GM19239 (cell line): ENCODE measurements at regions not wholly inside any gene's neighbourhood (a gene's known extent, or its start where the extent isn't known, plus 50 kb on each side); places are given as distances from the start of the nearest gene placed in this dataset.
"Not testable (repeated sequence)": the region's sequence is repeated elsewhere in the genome, so short reads cannot be mapped to it uniquely, and the experiment has no call there.

Experiments used
- DNase-seq: peaks from one replicate; pipeline ENCODE4 v3.0.0; 2011; ENCODE audit warnings: low spot score; ENCODE audit not compliant: insufficient read length
- FAIRE-seq: peaks from 2 replicates; lab custom pipeline; 2011; peaks lifted over from hg19 to GRCh38; lab: Jason Lieb, UNC

GRCh38 chr2:241980193-241980592 is 110.7 kb downstream of the RTP5 start:
- no peak for FAIRE-seq
- no peak for DNase-seq

- DNase-seq (no peak), FAIRE-seq (no peak)
These were observed 111.7 kb downstream of the RTP5 start for GRCh38 chr2:241981076-241981700.

GRCh38 chr2:241982706-241983570 is 113.4 kb downstream of the RTP5 start:
- no peak for DNase-seq
- no peak for FAIRE-seq

DNA sequence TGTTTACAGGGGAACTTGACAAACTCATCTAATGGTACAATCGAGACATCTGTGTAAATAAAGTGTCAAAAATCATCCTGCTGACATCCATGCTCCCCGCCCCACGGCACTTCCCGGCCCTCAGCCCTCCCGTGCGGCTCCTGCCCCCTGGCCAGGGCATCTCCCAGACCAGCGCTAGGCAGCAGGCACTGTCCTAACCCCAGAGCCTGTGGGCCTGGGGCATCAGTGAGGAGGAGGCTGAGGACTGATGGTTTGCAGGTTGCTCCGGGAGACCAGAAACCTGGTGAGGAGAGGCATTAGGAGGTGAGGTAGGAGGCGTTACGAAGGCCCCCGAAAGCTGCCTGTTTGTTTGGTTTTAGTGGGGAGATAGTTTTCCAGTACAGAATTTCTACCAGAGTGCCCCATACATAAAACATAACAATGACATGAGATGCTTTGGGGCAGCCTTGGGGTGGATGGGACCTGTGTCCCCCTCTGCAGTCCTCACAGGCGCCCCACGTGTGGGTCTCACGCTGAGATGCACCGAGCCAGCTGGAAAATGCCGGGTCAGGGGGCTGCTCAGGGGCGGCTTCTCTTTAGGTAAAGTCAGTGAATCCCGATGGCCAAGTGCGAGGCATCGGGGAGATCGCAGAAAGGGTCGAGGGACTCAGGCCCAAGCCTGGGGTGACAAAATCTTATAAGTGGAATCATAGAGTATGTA is 114.2 kb downstream of the RTP5 start:
- no peak for FAIRE-seq
- no peak for DNase-seq

- no peak for FAIRE-seq
- no peak for DNase-seq
These were observed 114.7 kb downstream of the RTP5 start for GRCh38 chr2:241984271-241984655.

GRCh38 chr2:241984658-241985057 is 115.1 kb downstream of the RTP5 start:
- DNase-seq (no peak), FAIRE-seq (no peak)

- DNase-seq, FAIRE-seq: not testable (repeated sequence)
These were observed 115.8 kb downstream of the RTP5 start for GRCh38 chr2:241985161-241985985.

DNA sequence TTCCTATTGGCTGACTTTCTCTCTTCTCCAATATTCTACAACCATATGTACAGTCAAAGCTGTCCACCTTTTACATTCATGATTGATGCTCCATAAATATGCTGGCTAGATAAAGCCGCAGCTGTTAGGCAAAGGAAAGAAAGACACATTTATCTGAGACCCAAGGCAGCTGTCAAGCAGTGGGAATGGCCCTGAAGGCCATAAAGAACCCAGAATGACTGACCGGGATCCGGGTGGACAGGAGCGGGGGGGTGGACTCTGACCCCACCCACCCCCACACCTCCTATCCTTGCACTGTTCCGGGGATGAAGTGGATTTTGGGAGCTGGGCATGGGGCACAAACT is 116.4 kb downstream of the RTP5 start:
- FAIRE-seq = no peak
- no peak for DNase-seq

GRCh38 chr2:241986836-241987641 is 117.5 kb downstream of the RTP5 start:
- no peak for FAIRE-seq
- DNase-seq = no peak

DNA sequence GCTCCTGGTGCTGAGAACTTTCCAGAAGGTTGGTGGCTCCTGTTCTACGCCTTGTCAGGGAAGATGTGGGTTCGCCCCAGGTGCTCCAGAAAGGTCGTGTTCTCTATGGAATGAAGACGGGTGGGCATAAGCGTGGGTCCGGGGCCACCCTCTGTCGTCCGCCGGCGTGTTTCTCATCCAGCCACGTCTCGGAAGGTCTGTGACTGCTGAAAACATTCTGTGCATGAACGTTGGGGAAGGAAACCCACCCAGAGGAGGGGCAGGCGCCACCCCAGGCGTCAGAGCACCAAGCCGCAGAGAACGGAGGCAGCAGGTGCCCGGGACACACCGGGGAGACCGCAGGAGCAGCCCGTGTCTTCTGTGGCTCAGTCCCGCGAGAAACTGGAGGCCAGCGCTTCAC is 118.2 kb downstream of the RTP5 start:
- DNase-seq (no peak), FAIRE-seq (no peak)

GRCh38 chr2:241988146-241988545 is 118.6 kb downstream of the RTP5 start:
- FAIRE-seq = no peak
- no peak for DNase-seq

DNA sequence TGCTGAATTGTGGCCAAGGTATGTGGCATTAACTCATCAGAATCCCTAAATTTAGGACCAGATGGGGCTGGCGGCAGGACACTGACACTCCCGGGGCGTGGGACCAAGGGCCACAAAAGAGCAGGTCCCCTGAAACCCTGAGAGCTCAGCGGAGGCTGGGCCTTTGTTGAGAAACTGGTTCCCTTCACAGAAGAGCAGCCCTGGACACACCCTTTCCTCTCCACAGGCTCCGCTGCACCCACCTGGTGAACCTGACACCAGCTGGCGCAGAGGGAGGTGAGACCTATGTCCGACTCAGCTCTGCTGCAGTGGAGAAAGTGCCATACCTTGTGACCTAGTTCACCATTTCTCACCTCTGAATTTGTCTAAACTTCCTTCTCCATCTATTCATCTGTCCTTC is 119.5 kb downstream of the RTP5 start:
- no peak for FAIRE-seq
- DNase-seq = no peak

DNA sequence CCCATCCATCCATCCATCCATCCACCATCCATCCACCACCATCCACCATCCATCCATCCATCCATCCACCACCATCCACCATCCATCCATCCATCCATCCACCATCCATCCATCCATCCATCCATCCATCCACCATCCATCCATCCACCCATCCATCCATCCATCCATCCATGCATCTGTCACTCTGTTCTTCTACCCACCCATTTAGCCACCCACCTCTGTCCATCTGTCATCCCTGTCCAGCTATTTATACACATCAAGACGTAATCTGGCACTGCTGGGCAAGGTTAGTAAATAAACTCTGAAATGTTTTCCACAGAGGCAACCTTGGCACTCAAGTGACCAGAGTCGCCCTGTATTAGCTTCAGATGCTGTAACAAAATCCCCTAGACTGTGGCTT is 120.9 kb downstream of the RTP5 start:
- FAIRE-seq = no peak
- DNase-seq = no peak

DNA sequence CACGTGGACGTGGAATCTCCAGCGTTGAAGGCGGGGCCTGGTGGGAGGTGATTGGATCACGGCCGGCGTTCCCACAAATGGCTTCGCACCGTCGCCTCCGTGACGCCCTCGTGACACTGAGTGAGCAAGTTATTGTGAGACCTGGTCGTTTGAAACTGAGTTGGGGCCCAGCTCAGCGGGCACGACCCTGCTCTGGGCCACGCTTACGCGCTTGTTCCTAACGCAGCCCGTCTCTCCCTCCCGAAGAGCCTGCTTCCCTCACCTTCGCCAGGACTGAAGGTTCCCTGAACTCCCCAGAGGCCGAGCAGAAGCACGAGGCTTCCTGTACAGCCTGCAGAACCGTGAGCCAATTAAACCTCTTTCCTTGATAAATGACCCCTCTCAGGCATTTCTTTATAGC is 121.8 kb downstream of the RTP5 start:
- FAIRE-seq = no peak
- DNase-seq = no peak

GRCh38 chr2:241992753-241993152 is 123.2 kb downstream of the RTP5 start:
- FAIRE-seq = no peak

GRCh38 chr2:241993386-241994005 is 124.0 kb downstream of the RTP5 start:
- DNase-seq (no peak), FAIRE-seq (no peak)

More at GRCh38 chr2:241992753-241993152, 123.2 kb downstream of the RTP5 start:
- no peak for DNase-seq

DNA sequence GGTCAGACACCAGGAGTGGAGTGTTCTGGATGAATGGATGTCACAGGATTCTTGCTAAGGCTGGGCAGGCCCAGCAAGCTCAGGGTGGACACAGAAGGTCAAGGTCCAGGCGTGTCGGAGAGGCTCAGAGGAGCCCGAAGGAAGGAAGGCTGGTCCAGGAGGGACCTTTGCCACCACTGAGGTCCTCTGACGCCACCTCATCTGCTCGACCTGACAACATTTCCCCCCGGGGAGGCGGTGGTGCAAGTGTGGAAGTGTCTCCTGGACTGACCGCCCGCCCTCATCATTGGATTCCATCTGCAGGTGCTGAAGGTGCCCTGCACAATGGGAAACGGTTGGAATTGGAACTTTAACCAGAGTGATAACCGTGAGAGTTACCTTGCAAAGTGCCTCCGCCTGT is 124.6 kb downstream of the RTP5 start:
- DNase-seq (no peak), FAIRE-seq (no peak)

- DNase-seq (no peak), FAIRE-seq (no peak)
These were observed 125.2 kb downstream of the RTP5 start for GRCh38 chr2:241994556-241995213.

DNA sequence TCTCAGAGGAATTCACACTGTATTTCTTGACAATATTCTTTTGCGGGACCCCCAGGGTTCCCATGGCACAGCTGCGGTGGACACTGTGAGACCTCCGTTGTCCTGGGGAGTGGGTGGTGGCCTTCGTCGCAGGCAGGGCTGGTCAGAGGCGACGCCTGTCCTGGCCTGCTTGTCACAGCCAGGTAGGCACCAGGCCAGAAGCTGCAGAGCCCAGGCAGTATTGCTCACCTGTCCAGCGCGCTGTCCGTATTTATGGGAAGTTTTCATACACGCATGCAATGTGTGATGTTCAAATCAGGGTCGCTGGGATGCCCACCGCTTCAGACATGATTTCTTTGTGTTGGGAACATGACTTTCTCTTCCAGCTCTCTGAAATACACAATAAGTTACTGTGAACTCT is 126.6 kb downstream of the RTP5 start:
- DNase-seq (no peak), FAIRE-seq (no peak)
